HG02588 (cell line): ENCODE measurements at regions not wholly inside any gene's neighbourhood (a gene's known extent, or its start where the extent isn't known, plus 50 kb on each side); places are given as distances from the start of the nearest gene placed in this dataset.
A peak's percentile ranks its signal among the peaks of the same experiment; 100 is the strongest.
"Not testable (repeated sequence)": the region's sequence is repeated elsewhere in the genome, so short reads cannot be mapped to it uniquely, and the experiment has no call there.

ENCODE experiments used
- ATAC-seq: cut with Tn5 transposase; IDR thresholded peaks from one replicate; pipeline ENCODE4 v1.9.1; 2021; ENCODE audit warnings: mild to moderate bottlenecking, moderate library complexity; ENCODE audit not compliant: unreplicated experiment

- ATAC-seq = no peak
Observed at GRCh38 chr7:98771519-98771918, 98.3 kb downstream of the TMEM130 start.

- ATAC-seq = no peak
Observed at GRCh38 chr7:98771941-98772603, 97.7 kb downstream of the TMEM130 start.

GRCh38 chr7:98774884-98775283, 94.9 kb downstream of the TMEM130 start:
- no peak for ATAC-seq

- ATAC-seq = no peak
Observed at GRCh38 chr7:98777051-98777450, 92.8 kb downstream of the TMEM130 start.

- ATAC-seq = no peak
Observed at GRCh38 chr7:98778421-98778820, 91.4 kb downstream of the TMEM130 start.

GRCh38 chr7:98779800-98780587, 89.8 kb downstream of the TMEM130 start:
- ATAC-seq = no peak

GRCh38 chr7:98784216-98784785, 85.5 kb downstream of the TMEM130 start:
- ATAC-seq = no peak

GRCh38 chr7:98785929-98786571, 83.8 kb downstream of the TMEM130 start:
- ATAC-seq = no peak

GRCh38 chr7:98788966-98789365, 80.8 kb downstream of the TMEM130 start:
- ATAC-seq = no peak

GRCh38 chr7:98794453-98794852, 75.4 kb downstream of the TMEM130 start:
- ATAC-seq = not testable (repeated sequence)

- ATAC-seq = peak; percentile 89
Observed at GRCh38 chr7:98795741-98796493, 73.9 kb downstream of the TMEM130 start.
